ENCODE measurements at regions not wholly inside any gene's neighbourhood (a gene's known extent, or its start where the extent isn't known, plus 50 kb on each side); places are given as distances from the start of the nearest gene placed in this dataset.
A peak's percentile ranks its signal among the peaks of the same experiment; 100 is the strongest.
"Not testable (repeated sequence)": the region's sequence is repeated elsewhere in the genome, so short reads cannot be mapped to it uniquely, and the experiment has no call there.

DNA sequence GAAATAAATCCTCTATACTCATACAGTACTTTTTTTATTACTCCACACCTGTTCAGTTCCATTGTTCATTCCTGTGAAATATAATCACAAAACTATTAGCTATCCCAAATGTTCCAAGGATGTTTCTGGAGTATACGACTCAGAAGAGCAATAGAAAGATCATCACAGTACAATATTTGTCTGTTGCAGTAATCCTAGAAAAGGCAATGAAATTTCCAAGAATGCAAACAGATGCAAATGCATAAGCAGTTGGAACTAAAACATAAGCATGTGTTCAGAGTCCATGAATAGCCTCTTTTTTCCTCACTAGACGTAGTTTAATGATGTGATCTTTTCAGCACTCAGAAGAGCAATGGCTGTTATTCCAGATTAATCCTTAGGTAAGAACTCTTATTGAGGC lies 55.2 kb downstream of the RTL3 start:
- DNase-seq: no peak

- peak in 1 of 5 donors; percentile 11 for DNase-seq
These were observed 63.1 kb downstream of the RTL3 start for GRCh38 chrX:78595901-78596502.

- DNase-seq: no peak
These were observed 65.4 kb downstream of the RTL3 start for GRCh38 chrX:78593701-78594100.

- DNase-seq: no peak
These were observed 67.1 kb downstream of the RTL3 start for GRCh38 chrX:78592030-78592429.

DNA sequence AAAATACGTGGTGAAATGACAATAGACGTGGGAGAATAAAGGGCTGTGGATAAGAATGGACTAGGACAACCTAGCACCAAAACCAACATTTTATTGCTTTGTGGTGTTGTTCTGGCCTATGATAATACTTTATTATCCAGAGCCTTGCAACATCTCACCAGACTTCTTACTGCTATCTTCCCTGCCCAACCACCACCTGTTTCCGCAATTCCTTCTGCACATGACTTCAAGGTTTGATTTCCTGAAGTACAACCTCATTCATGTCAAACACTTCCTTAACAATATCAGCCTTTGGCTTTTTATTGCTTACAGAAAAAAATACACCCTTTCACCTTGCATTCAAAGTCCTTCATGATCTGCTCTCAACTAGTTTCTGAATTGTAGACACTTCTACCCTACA lies 84.8 kb downstream of the RTL3 start:
- DNase-seq: no peak

DNA sequence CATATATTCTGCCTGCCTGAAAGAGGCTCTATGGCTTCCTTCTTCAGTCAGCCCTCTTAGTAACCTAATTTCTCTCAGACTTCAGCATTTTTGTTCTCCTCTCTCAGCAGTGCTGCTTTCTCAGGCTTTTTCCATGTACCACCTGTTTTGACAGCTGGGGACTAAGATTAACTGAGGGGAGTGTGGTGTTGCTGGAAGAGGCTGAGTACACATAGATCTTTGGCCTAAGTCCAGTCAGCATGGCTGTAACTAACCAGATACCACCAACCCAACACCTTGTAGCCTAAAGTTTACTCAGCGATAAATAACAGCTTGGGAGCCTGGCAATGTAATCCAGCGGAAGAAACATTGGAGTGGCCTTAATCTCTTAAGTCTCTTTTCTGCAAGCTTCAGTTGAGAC lies 85.5 kb downstream of the RTL3 start:
- no peak for DNase-seq

DNA sequence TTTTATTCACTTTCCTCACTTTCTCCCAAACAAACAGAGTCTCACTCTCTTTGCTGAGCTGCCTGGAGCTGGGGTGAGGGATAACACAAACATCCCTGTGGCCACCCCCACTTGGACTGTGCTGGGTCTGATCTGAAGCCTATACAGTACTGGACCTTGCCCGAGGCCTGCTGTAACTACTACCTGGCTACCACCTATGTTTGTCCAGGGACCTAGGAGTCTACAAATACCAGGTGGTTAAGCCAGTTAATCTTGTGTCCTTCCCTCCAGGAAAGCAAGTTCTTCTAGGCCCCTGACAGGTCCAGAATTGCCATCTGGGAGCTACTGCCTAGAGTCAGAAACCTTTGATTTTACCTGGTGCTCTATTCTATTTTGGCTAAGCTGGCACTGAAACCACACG lies 87.3 kb downstream of the RTL3 start:
- DNase-seq: no peak

GRCh38 chrX:78555401-78555980 lies 103.6 kb downstream of the RTL3 start:
- peak in 1 of 5 donors; percentile 15 for DNase-seq

GRCh38 chrX:78552628-78553027 lies 106.5 kb downstream of the RTL3 start:
- DNase-seq: not testable (repeated sequence)

DNA sequence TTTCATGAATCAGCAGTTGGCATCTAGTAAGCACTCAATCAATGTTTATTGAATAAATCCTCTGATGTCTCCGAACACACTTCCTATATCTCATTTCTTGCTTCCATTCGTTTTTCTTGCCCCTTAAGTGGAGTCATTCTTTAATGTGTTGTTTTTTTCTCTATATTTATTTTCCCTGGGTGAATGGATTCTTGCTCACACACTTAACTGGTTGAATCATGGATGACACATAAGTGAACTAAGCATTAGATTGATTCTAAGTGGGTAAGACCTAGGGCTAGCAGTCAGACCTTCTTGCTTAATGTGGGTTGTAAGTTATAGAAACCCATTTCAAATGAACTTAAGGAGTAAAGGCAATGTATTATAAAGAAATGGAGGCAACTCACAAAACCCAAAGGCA lies 111.1 kb downstream of the RTL3 start:
- no peak for DNase-seq

- no peak for DNase-seq
These were observed 113.9 kb downstream of the RTL3 start for GRCh38 chrX:78545233-78545632.

GRCh38 chrX:78543281-78543680 lies 115.8 kb downstream of the RTL3 start:
- DNase-seq: no peak

- DNase-seq: no peak
These were observed 119.0 kb downstream of the RTL3 start for GRCh38 chrX:78540171-78540570.

DNA sequence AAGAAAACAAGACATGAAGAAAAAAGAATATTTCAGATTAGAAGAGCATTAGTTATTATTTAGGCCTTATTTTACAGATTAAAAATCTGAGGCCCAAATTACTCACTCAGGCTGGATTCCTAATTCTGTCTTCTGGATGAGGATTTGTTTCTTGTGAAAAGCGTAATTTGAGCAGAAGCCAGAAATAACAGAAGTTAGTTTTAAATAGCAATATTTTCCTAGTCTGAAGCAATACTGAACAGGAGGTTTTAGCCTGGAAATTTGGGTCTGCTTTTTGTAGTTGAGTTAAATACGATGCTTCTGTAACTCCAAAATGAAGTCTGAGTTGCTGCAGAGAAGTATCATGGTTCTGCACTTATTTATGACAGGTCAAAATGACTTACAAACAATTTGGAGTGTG lies 124.9 kb downstream of the RTL3 start:
- no peak for DNase-seq

GRCh38 chrX:78532363-78532762 lies 126.8 kb downstream of the RTL3 start:
- no peak for DNase-seq

GRCh38 chrX:78527818-78528217 lies 131.3 kb downstream of the RTL3 start:
- no peak for DNase-seq

GRCh38 chrX:78527263-78527662 lies 131.9 kb downstream of the RTL3 start:
- peak in 1 of 5 donors; percentile 36 for DNase-seq

- DNase-seq: no peak
These were observed 136.5 kb downstream of the RTL3 start for GRCh38 chrX:78522601-78523000.

GRCh38 chrX:78517124-78517523 lies 142.0 kb downstream of the RTL3 start:
- DNase-seq: peak; percentile 8 to 94 (median 43)

GRCh38 chrX:78514852-78515251 lies 144.3 kb downstream of the RTL3 start:
- peak in 1 of 5 donors; percentile 67 for DNase-seq

DNA sequence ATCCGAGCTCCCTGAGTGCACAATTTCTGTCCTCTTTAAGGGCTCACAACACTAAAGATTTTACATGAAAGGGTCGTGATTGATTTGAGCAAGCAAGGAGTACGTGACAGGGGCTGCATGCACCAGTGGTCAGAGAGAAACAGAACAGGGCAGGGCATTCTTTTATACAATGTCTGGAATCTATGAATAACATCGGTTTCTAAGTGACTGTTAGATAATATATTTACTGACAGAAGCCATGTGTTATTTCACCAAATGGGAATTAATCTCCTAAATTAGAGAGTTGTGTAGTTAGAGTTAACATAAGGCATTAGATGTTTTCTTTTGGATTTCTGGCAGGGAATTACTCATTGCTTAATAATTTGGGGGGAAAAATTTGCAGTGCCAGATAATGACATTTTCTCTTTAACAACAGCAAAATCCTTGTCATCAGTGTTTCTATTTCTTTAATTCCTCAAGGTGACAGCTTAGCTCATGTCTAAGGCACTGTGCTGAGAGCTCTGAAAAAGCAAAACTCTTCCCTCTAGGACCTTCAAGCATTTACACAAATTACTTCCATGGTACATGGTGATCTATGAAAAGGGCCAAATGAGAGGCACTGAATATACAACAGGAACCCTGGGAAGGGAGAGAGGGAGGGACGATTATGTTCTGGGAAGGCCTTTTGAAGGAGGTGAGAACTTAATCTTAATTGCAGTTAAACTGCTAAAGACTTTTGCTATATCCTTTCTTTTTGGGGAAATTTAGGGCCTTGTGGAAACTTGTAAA lies 145.0 kb downstream of the RTL3 start:
- DNase-seq: no peak

GRCh38 chrX:78506248-78506647 lies 152.9 kb downstream of the RTL3 start:
- no peak for DNase-seq

- no peak for DNase-seq
These were observed 162.6 kb downstream of the RTL3 start for GRCh38 chrX:78496483-78496882.

GRCh38 chrX:78493180-78493579 lies 165.8 kb upstream of the CYSLTR1 start:
- no peak for DNase-seq
